ENCODE measurements at regions not wholly inside any gene's neighbourhood (a gene's known extent, or its start where the extent isn't known, plus 50 kb on each side); places are given as distances from the start of the nearest gene placed in this dataset.

DNA sequence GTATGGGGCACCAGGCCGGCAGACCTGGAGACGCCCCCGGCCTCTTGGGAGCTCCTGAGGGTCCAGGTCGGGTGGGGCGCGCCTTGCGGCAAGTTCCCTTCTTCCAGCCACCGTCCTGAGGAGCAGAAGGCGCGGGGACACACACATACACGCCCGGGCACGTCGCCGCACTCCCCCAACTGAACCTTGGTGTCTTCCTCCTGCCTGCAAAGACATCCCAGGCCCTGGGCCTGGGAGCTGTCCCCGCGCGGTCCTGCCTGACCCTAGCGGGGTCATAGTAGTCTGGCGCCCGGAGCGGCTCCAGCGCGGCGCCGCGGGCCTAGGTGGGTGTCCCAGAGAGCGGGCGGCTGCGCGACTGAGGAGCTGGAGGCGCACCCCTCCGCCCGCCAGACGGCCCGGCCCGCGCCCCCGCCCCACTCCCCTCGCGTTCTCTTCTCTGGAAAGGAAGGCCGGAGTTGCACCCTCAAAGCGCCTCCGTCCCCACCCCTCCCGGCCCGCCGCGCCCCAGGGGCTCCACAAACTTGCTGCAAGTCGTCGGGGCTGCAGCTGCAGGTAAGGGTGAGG, 185.9 kb upstream of the LINGO1 start:
- Histone ChIP-seq H3K4me3 (ENCODE audit: low read length) (no peak overlapping the region), H3K36me3 (ENCODE audit: control insufficient read depth, insufficient read depth, low read length, severe bottlenecking) (no peaks in the 10 kb centered on the region), H3K9ac (ENCODE audit: low read length) (no peak overlapping the region), H3K9me3 (ENCODE audit: control insufficient read depth, low read length) (no peaks in the 10 kb centered on the region), H3K4me1 (ENCODE audit: control insufficient read depth, insufficient read depth, low read length) (no peaks in the 10 kb centered on the region), H3K27me3 (replicated peaks; ENCODE audit: control insufficient read depth, insufficient read depth, low read length) (peaks cover 77% of the 10 kb centered on the region)
- no peak for DNase-seq (ENCODE audit: low read depth)

DNA sequence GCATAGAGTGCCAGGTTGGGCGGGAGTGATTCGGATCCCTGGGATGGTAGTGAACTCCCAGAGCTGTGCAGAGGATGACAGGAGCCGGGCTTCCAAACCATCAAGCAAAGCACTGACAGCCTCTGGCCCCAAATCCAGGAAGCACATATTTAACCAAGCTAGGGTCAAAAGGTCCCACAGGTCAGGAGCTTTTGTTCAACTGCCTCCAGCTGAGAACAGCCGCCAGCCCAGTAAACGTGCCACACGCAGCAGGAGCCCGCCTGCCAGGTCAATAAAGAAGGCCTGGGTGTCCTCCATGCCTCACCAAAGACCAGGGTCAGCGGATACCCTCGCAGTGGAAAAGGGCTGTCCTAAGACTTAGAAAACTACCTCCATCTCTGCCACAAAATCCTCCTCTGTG, 184.7 kb upstream of the LINGO1 start:
- no peak for DNase-seq (ENCODE audit: low read depth)
- H3K4me1 ChIP-seq (ENCODE audit: control insufficient read depth, insufficient read depth, low read length) = no peaks in the 10 kb centered on the region
- no peak overlapping the region for H3K9ac ChIP-seq (ENCODE audit: low read length)
- H3K27me3 ChIP-seq (replicated peaks; ENCODE audit: control insufficient read depth, insufficient read depth, low read length) = peaks cover 77% of the 10 kb centered on the region
- H3K9me3 ChIP-seq (ENCODE audit: control insufficient read depth, low read length) = no peaks in the 10 kb centered on the region
- no peaks in the 10 kb centered on the region for H3K36me3 ChIP-seq (ENCODE audit: control insufficient read depth, insufficient read depth, low read length, severe bottlenecking)
- H3K4me3 ChIP-seq (ENCODE audit: low read length) = no peak overlapping the region

DNA sequence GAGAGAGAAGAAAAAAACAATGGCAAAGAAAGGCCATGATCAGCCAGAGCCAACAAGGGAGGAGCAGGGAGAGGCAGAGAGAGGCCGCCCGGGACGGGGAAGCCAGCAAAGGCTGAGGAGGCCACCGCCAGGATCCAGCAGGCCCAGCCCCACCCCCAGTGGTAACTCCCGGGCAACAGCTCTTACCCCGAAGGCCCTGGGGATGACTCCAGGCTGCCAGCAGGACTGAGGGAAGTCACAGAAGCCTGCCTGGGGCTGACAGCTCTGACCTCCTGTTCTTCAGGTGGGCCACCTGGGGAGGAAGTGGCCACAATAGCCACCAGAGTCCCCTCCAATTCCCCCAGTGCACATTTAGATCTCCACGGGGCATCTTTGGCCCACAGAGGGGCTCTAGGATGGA, 184.3 kb upstream of the LINGO1 start:
- Histone ChIP-seq H3K4me1 (ENCODE audit: control insufficient read depth, insufficient read depth, low read length) (no peaks in the 10 kb centered on the region), H3K27me3 (replicated peaks; ENCODE audit: control insufficient read depth, insufficient read depth, low read length) (peaks cover 77% of the 10 kb centered on the region), H3K4me3 (ENCODE audit: low read length) (no peak overlapping the region), H3K9me3 (ENCODE audit: control insufficient read depth, low read length) (no peaks in the 10 kb centered on the region), H3K9ac (ENCODE audit: low read length) (no peak overlapping the region), H3K36me3 (ENCODE audit: control insufficient read depth, insufficient read depth, low read length, severe bottlenecking) (no peaks in the 10 kb centered on the region)
- DNase-seq (ENCODE audit: low read depth) = no peak

DNA sequence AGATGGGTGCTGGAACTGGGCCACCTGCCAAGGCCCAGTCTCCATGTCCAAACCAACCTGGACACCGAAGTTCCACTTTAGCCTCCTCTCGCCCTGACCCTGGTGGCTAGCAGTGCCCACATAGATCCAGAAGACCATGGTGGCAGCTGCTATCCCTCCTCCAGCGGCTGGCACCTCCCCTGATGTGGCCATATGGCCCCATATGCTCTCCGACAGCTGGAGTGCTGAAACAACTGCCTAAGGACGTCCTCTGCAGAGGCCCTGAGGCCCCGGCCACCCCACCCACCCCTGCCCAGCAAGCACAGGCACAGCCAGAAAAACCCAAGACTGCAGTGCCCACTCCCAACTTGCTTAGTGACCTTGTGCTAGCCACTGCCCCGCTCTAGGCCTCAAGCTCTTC, 182.3 kb upstream of the LINGO1 start:
- peaks cover 72% of the 10 kb centered on the region for H3K27me3 ChIP-seq (replicated peaks; ENCODE audit: control insufficient read depth, insufficient read depth, low read length)
- no peak overlapping the region for H3K4me3 ChIP-seq (ENCODE audit: low read length)
- H3K36me3 ChIP-seq (ENCODE audit: control insufficient read depth, insufficient read depth, low read length, severe bottlenecking) = no peaks in the 10 kb centered on the region
- H3K4me1 ChIP-seq (ENCODE audit: control insufficient read depth, insufficient read depth, low read length) = no peaks in the 10 kb centered on the region
- no peaks in the 10 kb centered on the region for H3K9me3 ChIP-seq (ENCODE audit: control insufficient read depth, low read length)
- no peak overlapping the region for H3K9ac ChIP-seq (ENCODE audit: low read length)
- DNase-seq (ENCODE audit: low read depth) = no peak

DNA sequence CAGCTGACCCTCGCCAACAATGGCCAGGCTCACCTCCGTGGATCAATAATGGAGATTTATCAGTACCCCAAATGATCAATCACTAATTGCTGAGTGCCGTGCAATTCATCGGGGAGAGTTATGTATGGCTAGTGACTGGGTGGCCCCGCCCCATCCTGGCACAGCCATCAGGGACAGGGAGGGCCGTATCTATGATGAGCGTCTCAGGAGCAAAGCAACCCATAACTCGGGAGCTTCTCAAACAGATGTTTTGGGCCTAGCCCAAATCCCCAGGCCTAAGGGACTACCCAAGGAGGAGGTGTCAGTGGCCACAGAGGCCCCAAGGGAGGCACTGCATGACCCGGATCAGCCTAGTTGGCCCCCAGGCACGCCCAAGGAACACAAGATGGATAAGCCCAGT, 180.0 kb upstream of the LINGO1 start:
- no peak overlapping the region for H3K9ac ChIP-seq (ENCODE audit: low read length)
- no peaks in the 10 kb centered on the region for H3K9me3 ChIP-seq (ENCODE audit: control insufficient read depth, low read length)
- no peaks in the 10 kb centered on the region for H3K36me3 ChIP-seq (ENCODE audit: control insufficient read depth, insufficient read depth, low read length, severe bottlenecking)
- H3K27me3 ChIP-seq (replicated peaks; ENCODE audit: control insufficient read depth, insufficient read depth, low read length) = peaks cover 64% of the 10 kb centered on the region
- DNase-seq (ENCODE audit: low read depth) = no peak
- H3K4me1 ChIP-seq (ENCODE audit: control insufficient read depth, insufficient read depth, low read length) = no peaks in the 10 kb centered on the region
- H3K4me3 ChIP-seq (ENCODE audit: low read length) = no peak overlapping the region

DNA sequence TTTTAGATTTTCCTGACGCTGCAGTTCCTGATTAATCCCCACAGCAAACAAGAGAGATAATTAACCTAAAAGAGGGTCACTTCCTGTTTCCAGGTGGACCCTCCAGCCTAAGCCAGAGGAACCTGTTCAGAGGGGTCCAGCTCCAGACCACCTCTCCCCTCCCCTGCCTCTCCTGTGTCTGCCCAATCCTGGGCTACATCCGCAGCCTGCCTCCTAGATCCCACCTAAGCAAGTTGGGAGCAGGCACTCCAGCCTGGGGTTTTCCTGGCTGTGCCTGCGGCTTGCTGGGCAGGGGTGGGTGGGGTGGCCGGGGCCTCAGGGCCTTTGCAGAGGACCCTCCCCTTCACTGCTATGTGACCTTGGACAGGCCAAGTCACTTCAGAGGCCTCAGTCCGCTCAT, 178.6 kb upstream of the LINGO1 start:
- no peaks in the 10 kb centered on the region for H3K4me1 ChIP-seq (ENCODE audit: control insufficient read depth, insufficient read depth, low read length)
- no peaks in the 10 kb centered on the region for H3K9me3 ChIP-seq (ENCODE audit: control insufficient read depth, low read length)
- H3K9ac ChIP-seq (ENCODE audit: low read length) = no peak overlapping the region
- no peak for DNase-seq (ENCODE audit: low read depth)
- no peak overlapping the region for H3K4me3 ChIP-seq (ENCODE audit: low read length)
- no peaks in the 10 kb centered on the region for H3K36me3 ChIP-seq (ENCODE audit: control insufficient read depth, insufficient read depth, low read length, severe bottlenecking)
- H3K27me3 ChIP-seq (replicated peaks; ENCODE audit: control insufficient read depth, insufficient read depth, low read length) = peaks cover 60% of the 10 kb centered on the region

DNA sequence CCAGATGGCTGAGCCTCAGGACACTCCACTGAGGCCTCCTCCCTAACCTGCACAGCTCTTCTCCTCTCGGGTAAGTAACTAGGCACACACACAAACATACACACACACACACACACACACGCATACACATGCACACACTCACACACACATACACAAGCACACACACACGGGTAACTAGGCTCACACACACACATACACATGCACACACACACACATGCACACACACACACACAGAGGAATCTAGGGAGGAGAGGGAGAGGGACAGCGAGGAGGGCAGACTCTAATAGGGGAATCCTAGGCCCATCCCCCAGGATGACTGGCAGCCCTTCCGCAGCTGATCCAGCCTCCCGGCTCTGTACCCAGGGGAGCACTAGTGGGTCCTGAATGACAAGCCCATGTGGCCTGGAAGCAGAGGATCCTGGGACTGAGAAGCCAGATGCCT, 177.4 kb upstream of the LINGO1 start:
- Histone ChIP-seq H3K4me1 (ENCODE audit: control insufficient read depth, insufficient read depth, low read length) (no peaks in the 10 kb centered on the region), H3K9ac (ENCODE audit: low read length) (no peak overlapping the region), H3K9me3 (ENCODE audit: control insufficient read depth, low read length) (no peaks in the 10 kb centered on the region), H3K36me3 (ENCODE audit: control insufficient read depth, insufficient read depth, low read length, severe bottlenecking) (no peaks in the 10 kb centered on the region), H3K27me3 (replicated peaks; ENCODE audit: control insufficient read depth, insufficient read depth, low read length) (peaks cover 54% of the 10 kb centered on the region), H3K4me3 (ENCODE audit: low read length) (no peak overlapping the region)
- no peak for DNase-seq (ENCODE audit: low read depth)

DNA sequence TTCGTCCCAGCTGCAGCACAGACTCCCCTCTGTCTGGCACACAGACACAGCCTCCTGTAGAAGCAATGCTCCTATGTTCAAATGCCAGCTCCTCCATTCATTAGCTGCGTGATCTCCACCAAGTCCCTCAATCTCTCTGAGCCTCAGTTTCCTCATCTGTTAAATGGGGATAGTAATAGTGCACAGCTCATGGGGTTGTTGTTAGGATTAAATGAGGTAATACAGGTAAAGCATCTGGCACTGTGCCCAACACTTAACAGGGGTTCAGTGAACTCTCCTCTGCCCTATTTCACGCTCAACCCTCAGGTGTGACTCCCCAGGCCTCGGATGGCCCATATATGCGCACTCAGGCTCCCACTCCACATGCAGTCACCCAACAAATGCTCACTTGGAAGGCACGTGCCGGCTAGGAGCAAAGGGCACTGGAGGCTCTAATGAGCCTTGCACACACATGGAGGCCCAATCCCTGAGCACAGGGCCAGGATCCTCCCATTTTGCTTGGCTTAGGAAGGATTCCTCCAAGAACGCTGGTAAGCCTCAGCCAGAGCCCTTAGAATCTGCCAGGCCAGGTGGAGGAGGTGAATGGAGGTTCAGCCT, 176.0 kb upstream of the LINGO1 start:
- no peak for DNase-seq (ENCODE audit: low read depth)
- H3K27me3 ChIP-seq (replicated peaks; ENCODE audit: control insufficient read depth, insufficient read depth, low read length) = peaks cover 52% of the 10 kb centered on the region
- H3K9ac ChIP-seq (ENCODE audit: low read length) = no peak overlapping the region
- no peak overlapping the region for H3K4me3 ChIP-seq (ENCODE audit: low read length)
- no peaks in the 10 kb centered on the region for H3K4me1 ChIP-seq (ENCODE audit: control insufficient read depth, insufficient read depth, low read length)
- H3K36me3 ChIP-seq (ENCODE audit: control insufficient read depth, insufficient read depth, low read length, severe bottlenecking) = no peaks in the 10 kb centered on the region
- H3K9me3 ChIP-seq (ENCODE audit: control insufficient read depth, low read length) = no peaks in the 10 kb centered on the region

DNA sequence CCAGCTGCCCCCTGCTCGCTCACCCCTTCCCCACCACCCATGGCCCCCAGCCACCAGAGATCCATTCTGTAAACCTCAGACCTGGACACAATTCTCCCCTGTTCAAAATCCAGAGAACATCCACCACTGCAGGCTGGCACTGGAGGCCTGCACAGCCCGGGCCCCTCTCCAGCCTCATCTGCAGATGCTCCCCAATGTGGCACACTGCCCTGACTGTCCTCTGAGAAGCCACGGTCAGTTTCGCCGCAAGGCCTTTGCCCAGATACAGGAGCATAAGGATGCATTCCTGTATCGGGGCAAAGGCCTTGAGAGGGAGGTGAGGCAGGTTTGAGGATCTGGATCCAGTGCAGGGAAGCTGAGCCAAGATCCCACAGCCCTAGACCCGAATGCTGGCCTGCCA, 175.4 kb upstream of the LINGO1 start:
- Histone ChIP-seq H3K4me1 (ENCODE audit: control insufficient read depth, insufficient read depth, low read length) (no peaks in the 10 kb centered on the region), H3K9ac (ENCODE audit: low read length) (no peak overlapping the region), H3K27me3 (replicated peaks; ENCODE audit: control insufficient read depth, insufficient read depth, low read length) (peaks cover 47% of the 10 kb centered on the region), H3K9me3 (ENCODE audit: control insufficient read depth, low read length) (no peaks in the 10 kb centered on the region), H3K4me3 (ENCODE audit: low read length) (no peak overlapping the region), H3K36me3 (ENCODE audit: control insufficient read depth, insufficient read depth, low read length, severe bottlenecking) (no peaks in the 10 kb centered on the region)
- no peak for DNase-seq (ENCODE audit: low read depth)

DNA sequence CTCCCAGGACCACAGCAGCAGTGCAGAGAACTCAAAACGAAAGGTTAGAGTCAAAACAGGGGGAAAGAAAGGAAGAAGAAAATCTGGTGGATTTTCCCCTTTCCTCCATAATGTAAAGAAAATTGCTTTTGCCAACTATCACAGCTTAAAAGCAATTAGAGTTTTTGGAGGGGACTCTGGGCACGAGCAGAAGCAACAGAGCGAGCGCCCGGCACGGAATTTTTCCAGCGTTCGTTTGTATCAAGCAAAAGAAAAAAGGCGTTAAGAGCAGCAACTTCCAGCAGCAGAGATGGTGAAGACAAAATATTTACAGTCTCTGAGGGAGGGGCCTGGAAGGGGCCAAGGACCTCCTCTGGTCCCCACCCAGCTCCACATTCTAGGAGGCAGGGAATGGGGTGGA, 174.9 kb upstream of the LINGO1 start:
- Histone ChIP-seq H3K4me3 (ENCODE audit: low read length) (no peak overlapping the region), H3K9me3 (ENCODE audit: control insufficient read depth, low read length) (no peaks in the 10 kb centered on the region), H3K27me3 (replicated peaks; ENCODE audit: control insufficient read depth, insufficient read depth, low read length) (peaks cover 43% of the 10 kb centered on the region), H3K9ac (ENCODE audit: low read length) (no peak overlapping the region), H3K36me3 (ENCODE audit: control insufficient read depth, insufficient read depth, low read length, severe bottlenecking) (no peaks in the 10 kb centered on the region), H3K4me1 (ENCODE audit: control insufficient read depth, insufficient read depth, low read length) (no peaks in the 10 kb centered on the region)
- no peak for DNase-seq (ENCODE audit: low read depth)

DNA sequence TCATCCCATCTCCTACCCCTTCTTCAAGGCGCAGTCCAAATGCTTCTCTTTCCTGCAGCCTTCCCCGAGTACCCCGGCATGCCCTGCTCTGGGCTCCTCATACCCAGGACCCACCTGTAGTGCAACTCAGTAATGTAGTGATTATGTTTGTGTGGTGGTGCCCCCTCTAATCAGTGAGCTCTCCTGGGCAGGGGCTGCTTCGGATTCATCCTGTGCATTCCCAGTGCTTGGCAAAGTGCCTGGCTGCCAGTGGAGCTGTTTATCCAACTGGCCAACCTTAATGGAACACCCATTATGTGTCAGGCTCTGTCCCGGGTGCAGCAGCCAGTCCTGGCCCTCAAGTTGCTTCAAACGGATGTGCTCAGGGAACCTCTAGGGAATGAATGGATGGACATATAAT, 174.4 kb upstream of the LINGO1 start:
- Histone ChIP-seq H3K4me3 (ENCODE audit: low read length) (no peak overlapping the region), H3K36me3 (ENCODE audit: control insufficient read depth, insufficient read depth, low read length, severe bottlenecking) (no peaks in the 10 kb centered on the region), H3K9me3 (ENCODE audit: control insufficient read depth, low read length) (no peaks in the 10 kb centered on the region), H3K9ac (ENCODE audit: low read length) (no peak overlapping the region), H3K27me3 (replicated peaks; ENCODE audit: control insufficient read depth, insufficient read depth, low read length) (peaks cover 40% of the 10 kb centered on the region), H3K4me1 (ENCODE audit: control insufficient read depth, insufficient read depth, low read length) (no peaks in the 10 kb centered on the region)
- DNase-seq (ENCODE audit: low read depth) = no peak

DNA sequence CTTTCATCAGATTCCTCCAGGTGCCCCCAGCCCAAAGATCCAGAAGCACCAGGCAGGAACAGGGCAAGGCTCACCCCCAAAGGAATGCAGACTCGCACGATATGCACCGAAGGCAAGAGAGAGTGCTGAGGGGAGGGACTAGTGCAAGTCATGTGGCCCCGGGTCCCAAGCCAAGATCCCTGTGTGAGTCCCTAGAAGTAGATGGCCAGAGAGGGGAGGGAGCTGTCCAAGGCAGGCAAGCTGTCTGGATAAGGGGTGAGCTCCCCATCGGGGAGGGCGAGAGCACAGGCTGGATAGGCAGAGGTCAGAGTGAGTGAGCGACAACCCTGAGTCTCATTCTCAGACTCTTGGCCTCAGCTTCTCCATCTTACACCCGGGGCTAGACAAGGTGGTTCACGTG, 171.5 kb upstream of the LINGO1 start:
- Histone ChIP-seq H3K36me3 (ENCODE audit: control insufficient read depth, insufficient read depth, low read length, severe bottlenecking) (no peaks in the 10 kb centered on the region), H3K4me1 (ENCODE audit: control insufficient read depth, insufficient read depth, low read length) (no peaks in the 10 kb centered on the region), H3K4me3 (ENCODE audit: low read length) (no peak overlapping the region), H3K27me3 (replicated peaks; ENCODE audit: control insufficient read depth, insufficient read depth, low read length) (peaks cover 39% of the 10 kb centered on the region), H3K9ac (ENCODE audit: low read length) (no peak overlapping the region), H3K9me3 (ENCODE audit: control insufficient read depth, low read length) (no peaks in the 10 kb centered on the region)
- no peak for DNase-seq (ENCODE audit: low read depth)
